H9 (cell line): ENCODE measurements at regions not wholly inside any gene's neighbourhood (a gene's known extent, or its start where the extent isn't known, plus 50 kb on each side); places are given as distances from the start of the nearest gene placed in this dataset.

Source experiments
- DNase-seq: peaks from one replicate; pipeline ENCODE4 v3.0.0-alpha.2; 2017
- H2AFZ ChIP-seq: one replicate; pipeline ENCODE4 v1.6.1; 2013; ENCODE audit warnings: mild to moderate bottlenecking, low read length, control low read depth, moderate library complexity
- H2AK5ac ChIP-seq: 2 replicates; pipeline ENCODE4 v1.6.1; 2013; ENCODE audit warnings: low read length, control low read depth, mixed read lengths; ENCODE audit not compliant: insufficient read length
- H2BK120ac ChIP-seq: one replicate; pipeline ENCODE4 v1.6.1; 2013; ENCODE audit warnings: low read depth, mild to moderate bottlenecking, low read length, control low read depth, inconsistent platforms; ENCODE audit not compliant: poor library complexity, severe bottlenecking
- H2BK12ac ChIP-seq: 2 replicates; pipeline ENCODE4 v1.6.1; 2013; ENCODE audit warnings: low read length, control low read depth, mixed read lengths, low read depth; ENCODE audit not compliant: insufficient read length
- H2BK15ac ChIP-seq: 2 replicates; pipeline ENCODE4 v1.6.1; 2013; ENCODE audit warnings: low read depth, low read length, control low read depth
- H2BK20ac ChIP-seq: one replicate; pipeline ENCODE4 v1.6.1; 2013; ENCODE audit warnings: low read depth, mild to moderate bottlenecking, low read length, control low read depth, inconsistent platforms; ENCODE audit not compliant: poor library complexity, severe bottlenecking
- H2BK5ac ChIP-seq: 2 replicates; pipeline ENCODE4 v1.6.1; 2013; ENCODE audit warnings: low read length, control low read depth, mixed read lengths; ENCODE audit not compliant: insufficient read length
- H3K14ac ChIP-seq: 2 replicates; pipeline ENCODE4 v1.6.1; 2013; ENCODE audit warnings: low read length, control low read depth; ENCODE audit not compliant: insufficient read depth
- H3K18ac ChIP-seq: 2 replicates; pipeline ENCODE4 v1.6.1; 2013; ENCODE audit warnings: low read depth, mild to moderate bottlenecking, mixed read lengths, low read length, control low read depth; ENCODE audit not compliant: insufficient read length
- H3K23ac ChIP-seq: 2 replicates; pipeline ENCODE4 v1.6.1; 2013; ENCODE audit warnings: low read length, control low read depth, mixed read lengths, low read depth; ENCODE audit not compliant: insufficient read length
- H3K23me2 ChIP-seq: 2 replicates; pipeline ENCODE4 v1.6.1; 2013; ENCODE audit warnings: low read depth, mild to moderate bottlenecking, mixed read lengths, low read length, control low read depth; ENCODE audit not compliant: insufficient read length, poor library complexity, severe bottlenecking
- H3K27ac ChIP-seq: 2 replicates; pipeline ENCODE4 v1.5.1; 2013; ENCODE audit warnings: low read length, control low read depth, mixed read lengths, low read depth; ENCODE audit not compliant: insufficient read length
- H3K27me3 ChIP-seq: 2 replicates; pipeline ENCODE4 v1.6.1; 2013; ENCODE audit warnings: low read length, control low read depth, inconsistent platforms; ENCODE audit not compliant: insufficient read depth
- H3K4ac ChIP-seq: 2 replicates; pipeline ENCODE4 v1.6.1; 2013; ENCODE audit warnings: low read depth, mild to moderate bottlenecking, control low read depth, inconsistent platforms, low read length, moderate library complexity
- H3K4me1 ChIP-seq: 2 replicates; pipeline ENCODE4 v1.6.1; 2013; ENCODE audit warnings: low read length, control low read depth, inconsistent platforms; ENCODE audit not compliant: insufficient read depth
- H3K4me2 ChIP-seq: 2 replicates; pipeline ENCODE4 v1.6.1; 2013; ENCODE audit warnings: low read length, control low read depth, mixed read lengths; ENCODE audit not compliant: insufficient read length, insufficient read depth
- H3K56ac ChIP-seq: 2 replicates; pipeline ENCODE4 v1.6.1; 2013; ENCODE audit warnings: low read depth, mild to moderate bottlenecking, mixed read lengths, low read length, control low read depth; ENCODE audit not compliant: insufficient read length
- H3K79me1 ChIP-seq: 2 replicates; pipeline ENCODE4 v1.6.1; 2013; ENCODE audit warnings: low read depth, mild to moderate bottlenecking, moderate library complexity, low read length, control low read depth, inconsistent platforms; ENCODE audit not compliant: insufficient read depth, poor library complexity, severe bottlenecking
- H3K79me2 ChIP-seq: 2 replicates; pipeline ENCODE4 v1.6.1; 2013; ENCODE audit warnings: low read length, control low read depth, inconsistent platforms; ENCODE audit not compliant: insufficient read depth
- H3K9ac ChIP-seq: 2 replicates; pipeline ENCODE4 v1.6.1; 2013; ENCODE audit warnings: low read length, control low read depth, mixed read lengths; ENCODE audit not compliant: insufficient read length; ENCODE audit errors: extremely low read depth
- H3K9me3 ChIP-seq: one replicate; pipeline ENCODE4 v1.6.1; 2013; ENCODE audit warnings: low read depth, low read length, inconsistent platforms; ENCODE audit not compliant: control insufficient read depth
- H3T11ph ChIP-seq: one replicate; pipeline ENCODE4 v1.6.1; 2013; ENCODE audit warnings: mild to moderate bottlenecking, low read length, control low read depth, inconsistent platforms
- H4K20me1 ChIP-seq: one replicate; pipeline ENCODE4 v1.6.1; 2013; ENCODE audit not compliant: control insufficient read depth, insufficient read length, insufficient read depth
- H4K5ac ChIP-seq: 2 replicates; pipeline ENCODE4 v1.6.1; 2013; ENCODE audit warnings: low read depth, mild to moderate bottlenecking, mixed read lengths, low read length, control low read depth; ENCODE audit not compliant: insufficient read length
- H4K8ac ChIP-seq: replicated peaks from 2 replicates; pipeline ENCODE4 v1.6.1; 2013; ENCODE audit warnings: low read length, control low read depth, mixed read lengths, low read depth; ENCODE audit not compliant: insufficient read length
- H4K91ac ChIP-seq: 2 replicates; pipeline ENCODE4 v1.6.1; 2013; ENCODE audit warnings: low read depth, mild to moderate bottlenecking, moderate library complexity, mixed read lengths, low read length, control low read depth; ENCODE audit not compliant: insufficient read length
- H3K27ac Mint-ChIP-seq, 3 experiments: 2 replicates in 2 of 3; 3 replicates in 1 of 3; pipeline ENCODE4 v1.8.0; 2020 to 2021; ENCODE audit warnings: mixed read lengths in 3 of 3, mild to moderate bottlenecking in 1 of 3, moderate library complexity in 1 of 3
- H3K27me3 Mint-ChIP-seq: 2 replicates; pipeline ENCODE4 v1.8.0; 2021; ENCODE audit warnings: low read depth, mild to moderate bottlenecking, moderate library complexity, mixed read lengths
- H3K36me3 Mint-ChIP-seq, 3 experiments: 2 replicates in 2 of 3; 3 replicates in 1 of 3; pipeline ENCODE4 v1.8.0; 2020 to 2021; ENCODE audit warnings: low read depth in 3 of 3, mixed read lengths in 3 of 3; ENCODE audit not compliant: insufficient read depth in 1 of 3
- H3K4me1 Mint-ChIP-seq, 2 experiments: 2 replicates each; pipeline ENCODE4 v1.8.0; 2020; ENCODE audit warnings: mixed read lengths in 2 of 2
- H3K4me3 Mint-ChIP-seq, 2 experiments: 2 replicates in 1 of 2; 3 replicates in 1 of 2; pipeline ENCODE4 v1.8.0; 2020 to 2021; ENCODE audit warnings: mild to moderate bottlenecking in 2 of 2, mixed read lengths in 2 of 2, moderate library complexity in 1 of 2
- H3K9me3 Mint-ChIP-seq, 2 experiments: 2 replicates in 1 of 2; 3 replicates in 1 of 2; pipeline ENCODE4 v1.8.0; 2020; ENCODE audit warnings: mild to moderate bottlenecking in 2 of 2, mixed read lengths in 2 of 2, moderate library complexity in 1 of 2
- WGBS: extraction: QIAGEN DNeasy Blood & Tissue Kit; methylation state at CpG from one replicate; pipeline ENCODE4 v1.1.7; 2013; ENCODE audit warnings: missing lambda C conversion rate, low lambda C conversion rate, mixed read lengths; ENCODE audit not compliant: insufficient read length; ENCODE audit errors: extremely low coverage; 5-methylcytosine and 5-hydroxymethylcytosine counted together
- TF ChIP-seq, protein P1 (sequence below): fragments of 200-600 bp; sonication (generic); conservative IDR thresholded peaks from 3 replicates; pipeline ENCODE4 v1.8.0; 2021; ENCODE audit warnings: antibody characterized with exemption, mild to moderate bottlenecking

DNA sequence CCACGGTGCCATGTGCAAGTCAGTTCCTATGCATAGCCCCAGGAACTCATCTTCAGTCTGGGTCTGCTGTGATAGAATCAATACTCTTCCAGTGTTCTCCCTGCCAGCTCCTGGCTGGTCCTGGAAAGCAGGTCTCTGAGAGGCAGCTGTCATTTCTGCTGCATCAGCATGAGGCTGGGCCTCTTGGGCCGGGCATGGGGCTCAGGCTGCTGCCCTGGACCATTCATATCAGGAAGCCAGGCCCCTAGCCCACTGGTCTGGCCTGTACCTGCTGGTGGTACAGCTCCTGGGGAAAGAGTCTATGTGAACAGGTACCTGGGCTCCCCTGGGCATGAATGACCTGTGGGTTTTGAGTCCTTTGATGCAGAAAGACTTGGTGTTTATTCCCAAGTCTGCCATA is 173.6 kb upstream of the CSF3R start:
- Histone ChIP-seq H3K9ac (no peak overlapping the region), H3K14ac (no peak overlapping the region), H2AK5ac (no peak overlapping the region), H3K18ac (no peak overlapping the region), H4K20me1 (no peaks in the 10 kb centered on the region), H2BK20ac (no peak overlapping the region), H2BK120ac (no peak overlapping the region), H3K23ac (no peak overlapping the region), H2BK15ac (no peak overlapping the region), H3K27ac (no peak overlapping the region), H3K4me2 (no peak overlapping the region), H3T11ph (no peak overlapping the region), H3K4ac (no peak overlapping the region), H3K79me1 (no peaks in the 10 kb centered on the region), H2BK12ac (no peak overlapping the region), H2BK5ac (no peak overlapping the region), H3K79me2 (no peaks in the 10 kb centered on the region), H4K5ac (no peak overlapping the region), H2AFZ (no peak overlapping the region), H3K4me1 (no peaks in the 10 kb centered on the region), H3K23me2 (no peaks in the 10 kb centered on the region), H4K91ac (no peak overlapping the region), H3K56ac (no peak overlapping the region), H4K8ac (no peak overlapping the region), H3K27me3 (no peaks in the 10 kb centered on the region), H3K9me3 (no peaks in the 10 kb centered on the region)
- peaks cover 0 to 3% of the 10 kb centered on the region in 2 experiments; a peak in 2 of 5 replicates for H3K9me3 Mint-ChIP-seq
- no CpG with 5 or more reads among the region's 2 CpGs for WGBS
- no peak overlapping the region for H3K4me3 Mint-ChIP-seq
- no peak for DNase-seq
- TF ChIP-seq, protein P1, sequence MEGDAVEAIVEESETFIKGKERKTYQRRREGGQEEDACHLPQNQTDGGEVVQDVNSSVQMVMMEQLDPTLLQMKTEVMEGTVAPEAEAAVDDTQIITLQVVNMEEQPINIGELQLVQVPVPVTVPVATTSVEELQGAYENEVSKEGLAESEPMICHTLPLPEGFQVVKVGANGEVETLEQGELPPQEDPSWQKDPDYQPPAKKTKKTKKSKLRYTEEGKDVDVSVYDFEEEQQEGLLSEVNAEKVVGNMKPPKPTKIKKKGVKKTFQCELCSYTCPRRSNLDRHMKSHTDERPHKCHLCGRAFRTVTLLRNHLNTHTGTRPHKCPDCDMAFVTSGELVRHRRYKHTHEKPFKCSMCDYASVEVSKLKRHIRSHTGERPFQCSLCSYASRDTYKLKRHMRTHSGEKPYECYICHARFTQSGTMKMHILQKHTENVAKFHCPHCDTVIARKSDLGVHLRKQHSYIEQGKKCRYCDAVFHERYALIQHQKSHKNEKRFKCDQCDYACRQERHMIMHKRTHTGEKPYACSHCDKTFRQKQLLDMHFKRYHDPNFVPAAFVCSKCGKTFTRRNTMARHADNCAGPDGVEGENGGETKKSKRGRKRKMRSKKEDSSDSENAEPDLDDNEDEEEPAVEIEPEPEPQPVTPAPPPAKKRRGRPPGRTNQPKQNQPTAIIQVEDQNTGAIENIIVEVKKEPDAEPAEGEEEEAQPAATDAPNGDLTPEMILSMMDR = no peak
- H3K4me1 Mint-ChIP-seq = peaks cover 2% of the 10 kb centered on the region in 2 experiments; a peak in 1 of 4 replicates
- H3K27me3 Mint-ChIP-seq = peaks cover 20% of the 10 kb centered on the region
- no peaks in the 10 kb centered on the region for H3K36me3 Mint-ChIP-seq
- H3K27ac Mint-ChIP-seq = peak overlapping the region in 1 of 3 experiments; percentile 41; a peak in 1 of 7 replicates
